Ishikawa (cell line): ENCODE measurements at regions not wholly inside any gene's neighbourhood (a gene's known extent, or its start where the extent isn't known, plus 50 kb on each side); places are given as distances from the start of the nearest gene placed in this dataset.

Experiments
- CEBPB ChIP-seq: IDR thresholded peaks from 2 replicates; pipeline ENCODE4 v1.6.1; 2012
- CREB1 ChIP-seq: IDR thresholded peaks from 2 replicates; pipeline ENCODE4 v1.6.1; 2012; ENCODE audit warnings: low read depth
- EGR1 ChIP-seq: IDR thresholded peaks from 2 replicates; pipeline ENCODE4 v1.6.1; 2012
- EP300 ChIP-seq: IDR thresholded peaks from 2 replicates; pipeline ENCODE4 v1.6.1; 2012; ENCODE audit warnings: borderline replicate concordance
- FOXM1 ChIP-seq: IDR thresholded peaks from 2 replicates; pipeline ENCODE4 v1.6.1; 2012; ENCODE audit warnings: low read depth, borderline replicate concordance
- MAX ChIP-seq: IDR thresholded peaks from 2 replicates; pipeline ENCODE4 v1.6.1; 2012
- NFIC ChIP-seq: IDR thresholded peaks from 2 replicates; pipeline ENCODE4 v1.6.1; 2012
- RAD21 ChIP-seq: IDR thresholded peaks from 2 replicates; pipeline ENCODE4 v1.6.1; 2012; ENCODE audit warnings: low read depth
- REST ChIP-seq: IDR thresholded peaks from 2 replicates; pipeline ENCODE4 v1.6.1; 2012; ENCODE audit warnings: low read depth, mild to moderate bottlenecking
- TAF1 ChIP-seq: IDR thresholded peaks from 2 replicates; pipeline ENCODE4 v1.6.1; 2012; ENCODE audit warnings: low read depth, mild to moderate bottlenecking
- TCF12 ChIP-seq: IDR thresholded peaks from 2 replicates; pipeline ENCODE4 v1.6.1; 2012; ENCODE audit warnings: low read depth
- TEAD4 ChIP-seq: IDR thresholded peaks from 2 replicates; pipeline ENCODE4 v1.6.1; 2012
- YY1 ChIP-seq: IDR thresholded peaks from 2 replicates; pipeline ENCODE4 v1.6.1; 2012; ENCODE audit warnings: low read depth
- ZBTB7A ChIP-seq: IDR thresholded peaks from 2 replicates; pipeline ENCODE4 v1.6.1; 2012; ENCODE audit warnings: low read depth
- TF ChIP-seq, protein P1 (sequence below): IDR thresholded peaks from 2 replicates; pipeline ENCODE4 v1.6.1; 2012

- no peak for TF ChIP-seq TAF1
- no peak for TF ChIP-seq TCF12
- no peak for TF ChIP-seq EP300
- TF ChIP-seq, protein P1, sequence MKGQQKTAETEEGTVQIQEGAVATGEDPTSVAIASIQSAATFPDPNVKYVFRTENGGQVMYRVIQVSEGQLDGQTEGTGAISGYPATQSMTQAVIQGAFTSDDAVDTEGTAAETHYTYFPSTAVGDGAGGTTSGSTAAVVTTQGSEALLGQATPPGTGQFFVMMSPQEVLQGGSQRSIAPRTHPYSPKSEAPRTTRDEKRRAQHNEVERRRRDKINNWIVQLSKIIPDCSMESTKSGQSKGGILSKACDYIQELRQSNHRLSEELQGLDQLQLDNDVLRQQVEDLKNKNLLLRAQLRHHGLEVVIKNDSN = no peak
- no peak for TF ChIP-seq RAD21
- no peak for TF ChIP-seq NFIC
- no peak for TF ChIP-seq ZBTB7A
- no peak for TF ChIP-seq EGR1
- TF ChIP-seq CEBPB = no peak
Measured at GRCh38 chr2:5849562-5849961, 157.4 kb downstream of the SOX11 start.

DNA sequence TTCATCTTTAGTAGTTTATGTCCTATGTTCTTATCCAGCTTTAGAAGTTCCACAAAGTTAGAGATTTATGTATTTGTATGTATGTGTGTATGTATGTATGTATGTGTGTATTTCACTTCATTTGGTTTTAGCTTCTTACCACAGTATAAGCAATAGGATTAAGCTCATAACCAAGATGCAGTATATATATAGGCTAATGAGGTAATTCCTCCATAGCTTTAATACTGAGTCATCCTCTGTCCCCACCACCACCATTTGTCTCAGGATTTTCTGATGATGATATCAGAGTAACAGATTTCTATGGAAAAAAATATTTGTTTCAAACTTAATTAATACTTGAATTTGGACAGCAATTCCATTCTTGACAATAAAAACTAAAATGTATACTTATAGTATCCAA lies 159.2 kb downstream of the SOX11 start:
- TF ChIP-seq CEBPB (no peak), TCF12 (no peak), YY1 (no peak), TEAD4 (no peak), TAF1 (no peak), EP300 (no peak), CREB1 (no peak), NFIC (no peak), RAD21 (no peak), REST (no peak), FOXM1 (no peak), MAX (no peak), EGR1 (no peak), ZBTB7A (no peak)
- TF ChIP-seq, protein P1 = no peak

GRCh38 chr2:5854797-5855196 lies 162.6 kb downstream of the SOX11 start:
- no peak for TF ChIP-seq RAD21
- TF ChIP-seq CREB1 = no peak
- TF ChIP-seq TCF12 = no peak
- no peak for TF ChIP-seq EP300

GRCh38 chr2:5867056-5867455 lies 174.9 kb downstream of the SOX11 start:
- TF ChIP-seq TAF1 (no peak), NFIC (no peak), ZBTB7A (no peak), CREB1 (no peak), CEBPB (no peak), EGR1 (no peak), FOXM1 (no peak), EP300 (no peak), REST (no peak), TCF12 (no peak), MAX (no peak), TEAD4 (no peak), YY1 (no peak), RAD21 (no peak)
- TF ChIP-seq, protein P1 = no peak

DNA sequence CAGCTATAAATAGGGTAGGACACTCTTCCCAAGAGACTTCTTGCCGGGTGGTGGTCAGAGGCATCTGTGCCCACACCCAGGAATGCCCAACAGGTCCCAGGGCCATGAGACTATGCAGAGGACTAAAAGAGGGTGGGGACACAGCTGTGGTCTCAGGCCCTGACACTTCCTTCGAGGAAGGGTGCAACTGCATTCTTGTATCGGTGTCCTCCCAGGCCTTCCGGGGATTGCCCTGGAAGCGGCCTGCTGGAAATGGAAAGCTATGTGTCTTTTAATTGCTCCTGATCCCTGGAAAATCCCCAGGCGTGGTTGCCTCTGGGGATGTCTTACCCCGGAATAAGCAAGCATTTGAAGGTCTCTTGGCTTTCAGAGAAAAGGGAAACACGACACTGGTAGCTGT lies 176.7 kb downstream of the SOX11 start:
- TF ChIP-seq TAF1 (no peak), YY1 (no peak), ZBTB7A (no peak), CEBPB (no peak), RAD21 (no peak), CREB1 (no peak)
- TF ChIP-seq, protein P1 = no peak

DNA sequence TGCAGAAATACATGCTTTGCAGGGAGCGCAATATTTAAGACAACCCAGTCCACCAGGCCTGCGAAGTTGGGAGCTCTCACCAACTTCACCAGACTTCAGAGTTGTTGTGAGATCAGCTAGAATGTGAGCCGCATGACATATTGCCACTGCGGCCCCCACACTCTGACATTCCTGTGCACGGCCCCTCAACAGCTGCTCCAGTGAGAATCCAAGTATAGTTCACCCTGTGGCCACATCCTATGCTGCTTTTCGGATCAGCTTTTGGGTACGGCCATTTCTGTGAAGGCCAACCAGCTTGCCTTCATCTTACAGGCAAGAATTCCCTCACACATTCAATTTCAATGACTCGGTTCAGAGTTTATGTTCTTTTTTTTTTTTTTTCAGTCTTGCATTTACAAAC lies 177.8 kb downstream of the SOX11 start:
- TF ChIP-seq MAX (no peak), TEAD4 (no peak), CREB1 (no peak), RAD21 (no peak), EGR1 (no peak), EP300 (no peak), NFIC (no peak), TCF12 (no peak), ZBTB7A (no peak), CEBPB (no peak), YY1 (no peak), FOXM1 (no peak), TAF1 (no peak), REST (no peak)
- TF ChIP-seq, protein P1 = no peak
